Body of pancreas (tissue), 4 donors: ENCODE measurements at regions not wholly inside any gene's neighbourhood (a gene's known extent, or its start where the extent isn't known, plus 50 kb on each side); places are given as distances from the start of the nearest gene placed in this dataset.

ENCODE experiments used
- POLR2A ChIP-seq, 3 donors: fragments of 450-650 bp; IDR thresholded peaks; one replicate each; pipeline ENCODE4 v1.6.1; 2016; ENCODE audit warnings: antibody characterized with exemption in 3 of 3, mild to moderate bottlenecking in 2 of 3
- TF ChIP-seq, protein P1 (sequence below), 7 experiments: fragments of 450-650 bp in 4 of 7; fragments of 200-600 bp in 3 of 7; sonication (generic) in 3 of 7; IDR thresholded peaks; one replicate each; pipeline ENCODE4 v1.5.1; 2016 to 2019; ENCODE audit warnings: antibody characterized with exemption in 7 of 7

DNA sequence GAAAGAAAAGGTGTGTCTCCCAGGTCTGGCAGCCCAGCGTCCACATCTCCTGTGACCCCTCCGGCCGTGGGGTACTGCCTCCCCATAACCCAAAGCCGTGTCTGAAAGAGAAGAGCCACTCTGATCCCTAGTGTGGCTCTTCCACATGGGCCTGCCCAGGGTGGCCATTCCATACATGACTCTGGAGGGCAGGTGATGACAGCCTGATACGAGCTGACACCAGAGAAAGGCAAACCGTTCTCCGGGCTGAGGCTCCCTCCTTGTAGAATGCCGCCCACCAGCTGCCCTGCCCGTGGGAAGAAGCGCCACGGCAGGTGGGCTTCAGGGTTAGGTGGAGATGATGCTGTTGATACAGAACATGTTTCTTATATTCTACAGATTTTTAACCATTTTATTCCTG, 451.6 kb upstream of the SALL3 start:
- TF ChIP-seq, protein P1, sequence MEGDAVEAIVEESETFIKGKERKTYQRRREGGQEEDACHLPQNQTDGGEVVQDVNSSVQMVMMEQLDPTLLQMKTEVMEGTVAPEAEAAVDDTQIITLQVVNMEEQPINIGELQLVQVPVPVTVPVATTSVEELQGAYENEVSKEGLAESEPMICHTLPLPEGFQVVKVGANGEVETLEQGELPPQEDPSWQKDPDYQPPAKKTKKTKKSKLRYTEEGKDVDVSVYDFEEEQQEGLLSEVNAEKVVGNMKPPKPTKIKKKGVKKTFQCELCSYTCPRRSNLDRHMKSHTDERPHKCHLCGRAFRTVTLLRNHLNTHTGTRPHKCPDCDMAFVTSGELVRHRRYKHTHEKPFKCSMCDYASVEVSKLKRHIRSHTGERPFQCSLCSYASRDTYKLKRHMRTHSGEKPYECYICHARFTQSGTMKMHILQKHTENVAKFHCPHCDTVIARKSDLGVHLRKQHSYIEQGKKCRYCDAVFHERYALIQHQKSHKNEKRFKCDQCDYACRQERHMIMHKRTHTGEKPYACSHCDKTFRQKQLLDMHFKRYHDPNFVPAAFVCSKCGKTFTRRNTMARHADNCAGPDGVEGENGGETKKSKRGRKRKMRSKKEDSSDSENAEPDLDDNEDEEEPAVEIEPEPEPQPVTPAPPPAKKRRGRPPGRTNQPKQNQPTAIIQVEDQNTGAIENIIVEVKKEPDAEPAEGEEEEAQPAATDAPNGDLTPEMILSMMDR (IDR thresholded peaks at IDR 0.05), result no peak
- no peak for TF ChIP-seq POLR2A (IDR thresholded peaks at IDR 0.05)
